DMS 273 (cell line): ENCODE measurements at regions not wholly inside any gene's neighbourhood (a gene's known extent, or its start where the extent isn't known, plus 50 kb on each side); places are given as distances from the start of the nearest gene placed in this dataset.

Source experiments
- DNase-seq: peaks from one replicate; lab custom pipeline; 2025; ENCODE audit not compliant: unreplicated experiment; lab: John Stamatoyannopoulos, UW

- DNase-seq = no peak
Measured at GRCh38 chr10:4131407-4132215, 346.6 kb upstream of the KLF6 start.

DNA sequence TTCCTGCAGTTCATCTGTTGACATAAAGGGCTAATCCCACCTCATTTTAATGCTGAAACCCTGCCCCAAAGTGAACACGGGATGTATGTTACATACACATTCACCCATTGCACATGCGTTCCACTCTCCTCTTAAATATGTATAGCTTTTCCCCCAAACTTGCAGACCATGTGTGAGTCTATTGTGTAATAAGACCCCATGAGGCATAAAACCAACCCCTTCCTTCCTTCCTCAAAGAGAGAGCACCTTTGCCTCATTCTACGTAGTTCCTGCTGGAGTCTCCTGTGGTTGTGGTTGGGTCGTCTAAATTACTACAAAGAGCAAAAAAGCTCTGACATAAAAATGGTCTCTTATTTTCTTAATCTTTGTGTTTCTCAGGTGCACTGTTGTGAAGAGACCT, 345.7 kb upstream of the KLF6 start:
- DNase-seq = no peak

DNA sequence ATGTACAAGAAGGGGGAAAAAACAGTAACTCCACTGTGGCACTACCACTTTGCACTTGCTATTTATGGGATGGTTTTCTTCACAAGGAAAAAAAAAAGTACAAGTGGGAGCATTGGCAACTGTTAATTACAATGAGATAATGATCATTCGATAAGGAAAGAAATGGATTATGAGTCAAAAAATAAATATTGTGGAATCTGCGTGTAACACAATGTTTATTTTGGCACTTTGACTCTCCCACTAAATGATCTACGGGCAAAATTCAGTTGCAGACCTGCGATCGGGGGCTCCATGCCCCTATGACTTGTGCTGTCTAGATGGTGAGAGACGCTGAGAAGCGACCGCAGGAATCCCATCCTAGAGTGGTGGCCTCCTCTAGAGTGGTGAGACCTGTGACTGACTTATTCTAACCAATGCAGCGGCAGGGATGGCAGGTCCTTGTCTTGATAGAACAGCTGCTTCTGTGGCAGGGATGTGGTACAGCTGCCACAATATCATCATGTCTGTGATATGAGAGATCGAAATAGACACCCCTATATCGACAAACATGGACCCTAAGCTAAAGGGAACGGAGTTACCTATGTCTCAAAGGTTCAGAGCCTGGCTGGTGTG, 345.0 kb upstream of the KLF6 start:
- DNase-seq = no peak

- no peak for DNase-seq
Measured at GRCh38 chr10:4127518-4128315, 342.7 kb upstream of the KLF6 start.

GRCh38 chr10:4125776-4126175, 340.8 kb upstream of the KLF6 start:
- DNase-seq = no peak

DNA sequence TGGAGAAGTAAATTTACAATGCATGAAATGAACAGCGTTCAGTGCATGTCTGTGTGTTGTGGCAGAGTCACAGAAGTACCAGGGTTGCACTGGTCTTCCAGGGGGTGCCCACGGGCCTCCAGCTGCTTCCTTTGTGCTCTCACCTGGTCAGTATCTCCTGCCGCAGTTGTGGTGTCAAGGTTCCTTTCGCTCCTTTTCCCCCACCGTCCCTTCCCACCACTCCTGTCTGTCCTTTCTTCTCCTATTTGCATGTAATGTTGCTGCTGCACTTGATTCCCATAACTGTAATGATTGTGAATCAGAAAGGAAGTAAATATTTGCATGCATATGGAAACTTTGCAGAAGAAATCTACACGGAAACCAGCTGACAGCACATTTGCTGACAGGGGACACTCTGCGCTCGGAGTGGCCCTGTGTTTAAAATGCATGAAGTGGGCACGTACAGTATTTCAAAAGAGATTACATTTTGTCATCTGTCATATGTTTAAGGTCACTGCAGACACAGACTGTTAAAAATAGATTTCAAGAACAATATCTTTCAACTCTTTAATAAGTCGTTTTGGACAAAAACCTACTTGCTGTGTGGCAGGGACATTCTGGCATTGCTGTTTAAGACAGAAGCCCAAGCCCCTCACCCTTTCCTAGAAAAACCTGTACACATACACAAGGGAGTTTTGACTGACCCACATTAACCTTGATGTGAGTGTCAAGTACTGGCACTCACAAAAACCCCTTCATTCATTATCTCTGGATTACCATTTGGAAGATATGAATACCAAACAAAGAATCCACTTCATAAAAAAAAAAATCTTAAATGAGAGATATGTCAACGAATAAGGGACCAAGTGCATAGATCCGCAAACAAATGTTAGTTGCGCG, 336.7 kb upstream of the KLF6 start:
- DNase-seq = no peak

DNA sequence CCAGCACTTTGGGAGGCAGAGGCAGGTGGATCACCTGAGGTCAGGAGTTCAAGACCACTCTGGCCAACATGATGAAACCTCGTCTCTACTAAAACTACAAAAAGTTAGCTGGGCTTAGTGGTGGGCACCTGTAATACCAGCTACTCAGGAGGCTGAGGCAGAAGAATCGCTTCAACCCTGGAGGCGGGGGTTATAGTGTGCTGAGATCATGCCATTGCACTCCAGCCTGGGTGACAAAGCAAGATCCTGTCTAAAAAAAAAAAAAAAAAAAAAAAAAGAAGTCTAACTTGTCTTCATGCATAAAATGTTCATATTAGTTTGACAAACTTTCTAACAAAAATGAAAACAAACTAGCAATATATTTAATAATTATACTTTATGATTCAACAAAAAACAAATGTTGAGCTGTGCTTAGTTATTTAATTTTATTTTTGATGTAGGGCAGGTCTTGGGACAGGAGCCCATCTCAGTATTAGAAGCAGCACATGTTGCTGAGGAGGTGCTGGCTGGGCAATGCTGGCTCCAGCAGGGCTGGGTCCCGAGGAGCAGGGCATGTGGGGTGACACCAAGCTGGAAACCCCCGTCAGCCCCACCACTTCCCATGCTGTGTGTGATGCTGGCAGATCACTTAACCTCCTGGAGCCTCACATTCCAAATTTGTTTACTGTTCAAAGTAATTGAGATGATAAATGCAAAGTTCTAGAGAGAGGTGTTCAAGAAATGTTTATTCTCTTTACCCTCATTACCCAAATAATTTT, 335.3 kb upstream of the KLF6 start:
- no peak for DNase-seq

DNA sequence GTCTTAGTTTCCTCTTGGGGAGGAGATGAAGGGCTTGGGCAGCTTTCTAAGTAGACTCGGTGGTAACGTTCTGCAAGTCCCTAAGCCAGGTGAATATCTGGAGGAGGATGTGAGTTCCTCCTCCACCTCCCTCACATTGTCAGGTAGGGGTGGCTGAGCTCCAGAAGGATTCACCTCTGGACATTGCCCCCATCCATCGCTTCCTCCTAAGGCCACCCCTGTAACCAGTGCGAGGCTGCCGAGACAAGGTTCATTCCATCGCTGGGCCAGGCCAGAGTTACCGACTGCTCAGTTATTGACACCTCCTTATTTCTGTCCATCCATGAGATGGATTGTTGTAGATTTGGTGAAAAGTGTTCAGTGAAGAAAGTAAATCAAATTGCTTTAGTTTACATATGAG, 334.1 kb upstream of the KLF6 start:
- no peak for DNase-seq

DNA sequence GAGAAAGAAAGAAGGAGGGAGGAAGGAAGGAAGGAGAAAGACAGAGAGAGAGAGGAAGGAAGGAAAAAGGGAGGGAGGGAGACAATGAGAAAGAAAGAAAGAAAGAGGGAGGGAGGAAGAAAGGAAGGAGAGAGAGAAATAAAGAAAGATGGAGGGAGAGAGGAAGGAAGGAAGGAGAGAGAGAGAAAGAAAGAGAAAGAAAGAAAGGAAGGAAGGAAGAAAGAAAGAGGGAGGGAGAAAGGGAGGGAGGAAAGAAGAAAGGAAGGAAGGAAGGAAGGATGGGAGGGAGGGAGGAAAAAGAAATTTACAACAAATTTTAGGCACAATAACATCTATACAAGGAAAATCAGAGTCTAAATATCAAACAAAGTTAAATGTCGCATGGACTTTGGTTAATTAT, 332.6 kb upstream of the KLF6 start:
- no peak for DNase-seq

- no peak for DNase-seq
Measured at GRCh38 chr10:4111643-4112042, 326.6 kb upstream of the KLF6 start.

DNA sequence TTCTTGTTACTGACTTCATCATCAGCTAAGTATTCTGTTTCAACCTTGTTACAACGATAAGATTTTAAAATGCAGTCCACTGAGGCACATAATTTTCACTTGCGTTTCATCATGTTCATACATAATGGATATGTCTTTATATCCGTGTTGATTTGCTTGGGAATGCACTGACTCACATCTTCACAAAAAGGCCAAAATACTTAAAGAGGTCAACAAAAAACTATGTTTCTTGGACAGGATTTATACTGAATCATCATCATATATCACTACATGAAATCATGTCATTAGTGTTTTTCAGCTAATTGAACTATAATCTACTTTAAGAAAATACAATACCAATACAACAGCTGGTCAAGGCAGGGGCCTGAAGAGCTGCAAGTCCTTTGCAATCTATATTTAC, 324.5 kb upstream of the KLF6 start:
- DNase-seq = no peak

GRCh38 chr10:4108693-4109092, 323.7 kb upstream of the KLF6 start:
- DNase-seq = no peak

DNA sequence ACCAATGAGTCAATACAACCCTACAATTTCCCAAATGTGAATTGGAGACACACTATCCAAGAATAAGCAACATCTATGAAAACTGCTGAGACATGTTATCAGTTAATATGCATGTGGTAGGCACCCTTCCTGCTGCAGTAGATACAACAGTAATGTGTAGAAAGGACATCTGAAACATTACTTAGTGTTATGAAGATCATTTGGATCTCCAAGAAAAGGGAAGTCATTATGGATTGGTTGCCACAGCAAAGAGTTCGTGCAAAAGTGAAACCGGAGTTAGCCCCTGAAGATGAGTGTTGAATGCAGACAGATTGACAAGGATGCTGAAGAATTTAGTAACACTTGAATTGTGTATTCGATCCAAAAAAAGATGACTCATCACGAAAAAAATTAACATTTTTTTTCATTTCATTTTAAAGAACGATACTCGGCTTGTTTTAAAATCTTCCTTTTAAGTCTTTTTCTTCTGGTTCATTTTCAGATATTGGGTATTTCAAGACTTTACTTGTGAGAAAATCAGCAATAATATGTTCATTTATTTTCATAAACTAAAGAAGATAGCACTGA, 322.4 kb upstream of the KLF6 start:
- DNase-seq = no peak

DNA sequence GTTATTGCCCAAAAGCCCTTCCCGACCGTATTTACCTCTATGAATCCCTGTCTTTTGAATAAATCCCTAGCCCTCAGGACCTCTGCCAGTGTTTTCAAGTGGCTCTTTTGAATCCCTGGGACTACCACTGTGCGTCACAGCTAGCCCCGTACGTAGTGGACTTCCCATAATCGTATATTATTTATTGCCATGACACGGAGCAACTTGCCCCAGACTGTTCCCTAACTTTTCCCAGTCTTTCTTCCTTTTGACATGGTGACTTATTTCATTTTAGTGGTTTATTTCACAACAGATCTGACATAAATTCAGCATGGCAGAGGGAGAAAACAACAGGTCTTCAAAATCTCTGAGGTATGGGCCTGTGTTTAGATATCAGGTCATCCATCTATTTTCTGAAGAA, 318.6 kb upstream of the KLF6 start:
- no peak for DNase-seq

DNA sequence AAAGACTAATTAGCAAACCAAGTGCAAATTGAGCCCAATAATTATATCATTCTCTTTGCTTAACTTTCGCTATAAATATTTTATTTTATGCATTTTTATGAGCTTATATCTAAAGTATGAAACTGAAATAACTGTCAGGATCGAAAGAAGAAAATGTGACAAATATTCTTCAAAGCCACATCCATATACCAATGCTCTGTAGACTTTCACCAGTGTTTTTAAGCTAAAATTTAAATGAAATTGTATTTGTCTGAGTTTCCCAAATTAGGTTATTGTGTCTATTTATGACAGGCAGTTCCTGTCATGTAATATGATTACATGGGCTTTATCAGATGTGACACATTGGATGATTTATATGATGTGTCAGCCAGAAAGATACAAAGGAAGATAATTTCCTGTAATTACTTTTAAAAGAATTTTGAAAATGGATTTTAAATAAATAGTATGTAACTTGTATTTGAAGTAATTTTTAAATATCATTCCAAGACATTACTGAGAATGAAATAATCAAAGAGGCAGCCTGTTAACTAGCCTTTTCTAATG, 317.9 kb upstream of the KLF6 start:
- DNase-seq = no peak

DNA sequence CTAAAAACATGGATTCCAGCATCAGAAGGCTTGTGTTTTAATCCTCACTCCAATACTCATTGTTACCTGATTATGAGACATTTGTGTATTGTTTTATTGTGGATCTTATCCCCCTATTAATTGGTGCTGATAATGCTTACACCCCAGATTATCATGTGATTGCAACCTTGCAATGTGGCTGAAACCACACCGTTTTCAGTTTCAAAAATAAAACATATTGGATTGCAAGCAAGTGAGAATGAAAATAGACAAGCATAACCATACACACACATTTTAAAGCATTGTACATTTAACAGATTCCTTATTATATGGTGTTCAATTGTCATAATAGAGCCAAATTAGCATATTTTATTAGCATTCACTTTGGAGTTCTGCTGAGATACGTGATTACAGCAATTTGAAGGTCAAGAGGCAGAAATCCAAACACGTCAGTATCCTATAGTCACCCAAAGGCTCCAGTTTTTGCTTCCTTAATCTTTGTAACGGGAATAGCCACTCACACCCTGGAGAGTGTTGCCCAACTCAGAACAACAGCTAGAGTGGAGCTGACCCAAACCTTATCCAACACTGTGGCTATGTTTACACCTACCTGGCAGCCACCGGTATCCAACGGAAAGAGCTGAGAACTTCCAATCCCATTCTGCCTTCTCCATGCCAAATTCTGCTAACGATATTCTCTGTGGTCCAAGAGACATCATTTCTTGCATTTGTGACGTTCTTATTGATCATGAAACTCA, 317.1 kb upstream of the KLF6 start:
- DNase-seq = no peak

DNA sequence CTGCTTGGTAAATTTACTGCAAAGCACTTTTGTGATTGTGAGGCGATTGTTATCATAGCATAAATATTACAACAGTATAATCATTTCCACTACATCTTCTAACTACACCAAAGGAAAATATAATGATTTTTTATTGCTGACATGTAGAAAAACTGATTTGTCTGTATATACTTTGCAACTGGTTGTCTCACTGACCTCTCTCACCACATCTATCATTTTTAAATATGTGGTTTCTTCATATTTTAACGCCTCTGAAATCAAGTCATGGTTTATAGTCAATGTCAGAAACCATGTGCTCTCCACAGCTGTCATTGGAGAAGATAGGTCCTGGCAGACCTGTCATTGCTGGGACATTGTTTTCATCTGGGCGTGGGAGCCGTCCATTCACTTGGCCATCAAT, 315.4 kb upstream of the KLF6 start:
- DNase-seq = no peak

DNA sequence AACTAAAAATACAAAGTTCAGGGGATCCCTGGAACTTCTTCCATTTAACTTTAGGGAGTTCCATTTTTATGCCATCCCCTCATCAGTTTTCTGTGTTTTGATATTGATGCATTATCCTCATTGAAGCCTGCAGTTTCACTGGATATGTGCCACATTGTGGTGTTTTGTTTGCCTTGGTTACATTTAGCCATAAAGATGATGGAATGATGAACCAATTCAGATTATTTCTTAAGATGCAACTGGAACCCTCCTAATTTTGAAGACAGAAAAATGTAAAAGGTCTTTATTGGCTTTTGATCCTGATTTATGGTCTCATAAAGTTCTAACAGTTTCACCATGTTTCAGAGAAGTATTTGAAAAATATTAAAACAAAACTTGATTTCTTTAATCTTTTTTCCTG, 314.2 kb upstream of the KLF6 start:
- no peak for DNase-seq
